MM.1S (cell line): ENCODE measurements at regions not wholly inside any gene's neighbourhood (a gene's known extent, or its start where the extent isn't known, plus 50 kb on each side); places are given as distances from the start of the nearest gene placed in this dataset.

Source experiments
- DNase-seq: peaks from one replicate; pipeline ENCODE4 v3.0.0-alpha.2; 2015
- H2AFZ ChIP-seq: fragments of 300-600 bp; sonication (generic); 2 replicates; pipeline ENCODE4 v1.6.0; 2016; ENCODE audit warnings: antibody characterized with exemption, low read length
- H3F3A ChIP-seq: fragments of 300-600 bp; sonication (generic); 2 replicates; pipeline ENCODE4 v1.6.1; 2016; ENCODE audit warnings: mild to moderate bottlenecking, antibody characterized with exemption, low read length, moderate library complexity, mixed read lengths; ENCODE audit not compliant: insufficient read depth
- H3K27ac ChIP-seq: fragments of 300-600 bp; sonication (generic); 2 replicates; pipeline ENCODE4 v1.5.1; 2016; ENCODE audit warnings: mild to moderate bottlenecking, low read length
- H3K27me3 ChIP-seq: fragments of 300-600 bp; sonication (generic); replicated peaks from 2 replicates; pipeline ENCODE4 v1.6.0; 2016; ENCODE audit warnings: low read length; ENCODE audit not compliant: insufficient read depth
- H3K36me3 ChIP-seq: fragments of 300-600 bp; sonication (generic); replicated peaks from 2 replicates; pipeline ENCODE4 v1.6.1; 2016; ENCODE audit warnings: mild to moderate bottlenecking, low read length, mixed read lengths; ENCODE audit not compliant: insufficient read depth
- H3K4me1 ChIP-seq: fragments of 300-600 bp; sonication (generic); 2 replicates; pipeline ENCODE4 v1.6.1; 2016; ENCODE audit warnings: low read length, mixed read lengths
- H3K4me2 ChIP-seq: fragments of 300-600 bp; sonication (generic); 2 replicates; pipeline ENCODE4 v1.6.0; 2016; ENCODE audit warnings: low read depth, low read length
- H3K4me3 ChIP-seq: fragments of 300-600 bp; sonication (generic); 2 replicates; pipeline ENCODE4 v1.5.1; 2016; ENCODE audit warnings: low read length, mixed read lengths
- H3K79me2 ChIP-seq: fragments of 300-600 bp; sonication (generic); 2 replicates; pipeline ENCODE4 v1.6.1; 2016; ENCODE audit warnings: mixed run types, low read length, mixed read lengths
- H3K9ac ChIP-seq: fragments of 300-600 bp; sonication (generic); 2 replicates; pipeline ENCODE4 v1.6.1; 2016; ENCODE audit warnings: low read length, mixed read lengths
- H3K9me2 ChIP-seq: fragments of 300-600 bp; sonication (generic); replicated peaks from 2 replicates; pipeline ENCODE4 v1.6.1; 2016; ENCODE audit warnings: mild to moderate bottlenecking, low read length, mixed read lengths; ENCODE audit not compliant: insufficient read depth
- H3K9me3 ChIP-seq: fragments of 300-600 bp; sonication (generic); replicated peaks from 2 replicates; pipeline ENCODE4 v1.6.1; 2016; ENCODE audit warnings: mild to moderate bottlenecking, low read length, mixed read lengths; ENCODE audit not compliant: insufficient read depth
- H4K20me1 ChIP-seq: fragments of 300-600 bp; sonication (generic); 2 replicates; pipeline ENCODE4 v1.6.1; 2016; ENCODE audit warnings: mild to moderate bottlenecking, low read length, moderate library complexity, mixed read lengths; ENCODE audit not compliant: insufficient read depth
- EZH2 ChIP-seq: fragments of 300-600 bp; sonication (generic); optimal IDR thresholded peaks from 2 replicates; pipeline ENCODE3; 2017; ENCODE audit warnings: low read depth, mild to moderate bottlenecking, antibody characterized with exemption, low read length, mixed read lengths
- EZH2phosphoT487 ChIP-seq: fragments of 300-600 bp; sonication (generic); IDR thresholded peaks from 2 replicates; pipeline ENCODE4 v1.6.1; 2018; ENCODE audit warnings: antibody characterized with exemption, low read length
- TF ChIP-seq, protein P1 (sequence below): fragments of 300-600 bp; sonication (generic); IDR thresholded peaks from 2 replicates; pipeline ENCODE4 v1.5.1; 2016; ENCODE audit warnings: antibody characterized with exemption, low read length, mixed read lengths

GRCh38 chr11:121368364-121369240 is 76.0 kb downstream of the SC5D start:
- Histone ChIP-seq H3K27me3 (no peaks in the 10 kb centered on the region), H3K9me2 (no peaks in the 10 kb centered on the region), H3K4me2 (no peak overlapping the region), H3K4me3 (no peak overlapping the region), H3F3A (no peaks in the 10 kb centered on the region), H2AFZ (no peak overlapping the region), H4K20me1 (no peaks in the 10 kb centered on the region), H3K36me3 (no peaks in the 10 kb centered on the region), H3K4me1 (0 out of 2 replicates have a peak, but pooled peaks cover 5% of the 10 kb centered on the region), H3K27ac (no peak overlapping the region), H3K9me3 (no peaks in the 10 kb centered on the region), H3K79me2 (no peaks in the 10 kb centered on the region), H3K9ac (no peak overlapping the region)
- TF ChIP-seq EZH2phosphoT487 (no peak), EZH2 (no peak)
- TF ChIP-seq, protein P1, sequence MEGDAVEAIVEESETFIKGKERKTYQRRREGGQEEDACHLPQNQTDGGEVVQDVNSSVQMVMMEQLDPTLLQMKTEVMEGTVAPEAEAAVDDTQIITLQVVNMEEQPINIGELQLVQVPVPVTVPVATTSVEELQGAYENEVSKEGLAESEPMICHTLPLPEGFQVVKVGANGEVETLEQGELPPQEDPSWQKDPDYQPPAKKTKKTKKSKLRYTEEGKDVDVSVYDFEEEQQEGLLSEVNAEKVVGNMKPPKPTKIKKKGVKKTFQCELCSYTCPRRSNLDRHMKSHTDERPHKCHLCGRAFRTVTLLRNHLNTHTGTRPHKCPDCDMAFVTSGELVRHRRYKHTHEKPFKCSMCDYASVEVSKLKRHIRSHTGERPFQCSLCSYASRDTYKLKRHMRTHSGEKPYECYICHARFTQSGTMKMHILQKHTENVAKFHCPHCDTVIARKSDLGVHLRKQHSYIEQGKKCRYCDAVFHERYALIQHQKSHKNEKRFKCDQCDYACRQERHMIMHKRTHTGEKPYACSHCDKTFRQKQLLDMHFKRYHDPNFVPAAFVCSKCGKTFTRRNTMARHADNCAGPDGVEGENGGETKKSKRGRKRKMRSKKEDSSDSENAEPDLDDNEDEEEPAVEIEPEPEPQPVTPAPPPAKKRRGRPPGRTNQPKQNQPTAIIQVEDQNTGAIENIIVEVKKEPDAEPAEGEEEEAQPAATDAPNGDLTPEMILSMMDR, result no peak
- DNase-seq, result no peak

DNA sequence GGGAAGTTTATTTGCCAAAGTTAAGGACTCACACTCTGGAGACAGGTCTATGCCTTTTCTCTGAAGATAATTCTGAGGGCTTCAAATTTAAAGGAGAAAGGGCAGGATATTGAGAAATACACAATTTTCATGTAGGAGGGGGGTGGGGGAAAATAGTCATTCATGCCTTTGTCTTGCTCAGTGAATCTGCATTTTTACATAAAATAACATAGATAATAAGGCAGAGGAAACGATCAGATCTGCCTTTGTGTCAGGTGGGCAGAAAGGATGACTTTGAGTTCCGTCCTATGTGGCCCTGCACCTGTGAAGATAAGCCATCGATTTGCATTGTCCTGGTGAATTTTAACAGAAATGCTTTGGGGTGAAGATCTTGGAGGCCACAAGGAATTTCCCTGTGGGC is 76.8 kb downstream of the SC5D start:
- no peaks in the 10 kb centered on the region for H3K9me2 ChIP-seq
- no peak overlapping the region for H3K27ac ChIP-seq
- no peak overlapping the region for H3K9ac ChIP-seq
- TF ChIP-seq EZH2, result no peak
- TF ChIP-seq, protein P1, result no peak
- TF ChIP-seq EZH2phosphoT487, result no peak
- no peaks in the 10 kb centered on the region for H4K20me1 ChIP-seq
- H3K4me2 ChIP-seq, result no peak overlapping the region
- H3K4me3 ChIP-seq, result no peak overlapping the region
- no peaks in the 10 kb centered on the region for H3K27me3 ChIP-seq
- DNase-seq, result no peak
- H3K4me1 ChIP-seq, result 0 out of 2 replicates have a peak, but pooled peaks cover 5% of the 10 kb centered on the region
- H3K36me3 ChIP-seq, result no peaks in the 10 kb centered on the region
- H3F3A ChIP-seq, result no peaks in the 10 kb centered on the region
- H3K9me3 ChIP-seq, result no peaks in the 10 kb centered on the region
- no peak overlapping the region for H2AFZ ChIP-seq
- H3K79me2 ChIP-seq, result no peaks in the 10 kb centered on the region

DNA sequence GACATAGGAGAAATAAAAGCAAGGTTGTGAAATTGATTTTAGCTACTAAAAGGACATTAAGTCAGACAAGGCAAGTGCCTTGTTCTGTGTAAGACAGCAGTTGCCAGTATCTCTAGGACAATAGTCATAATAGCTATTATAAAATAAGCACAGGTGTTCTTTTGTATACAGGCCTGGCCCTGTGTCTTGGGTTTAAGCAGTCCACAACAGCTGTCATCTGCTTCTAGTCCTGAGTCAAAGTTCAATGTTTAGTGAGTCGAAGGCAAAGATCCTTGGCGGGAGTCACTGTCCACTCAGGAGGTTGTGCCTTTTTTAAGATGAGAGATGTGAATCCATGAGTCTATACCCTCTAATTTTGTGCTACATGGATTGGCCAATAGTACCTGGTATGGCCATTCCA is 79.5 kb downstream of the SC5D start:
- Histone ChIP-seq H3K27ac (no peak overlapping the region), H3K4me1 (0 out of 2 replicates have a peak, but pooled peaks cover 3% of the 10 kb centered on the region), H3K9ac (no peak overlapping the region), H3K4me3 (no peak overlapping the region), H3K4me2 (no peak overlapping the region), H3K9me3 (no peaks in the 10 kb centered on the region), H2AFZ (no peak overlapping the region), H4K20me1 (no peaks in the 10 kb centered on the region), H3K36me3 (no peaks in the 10 kb centered on the region), H3F3A (no peaks in the 10 kb centered on the region), H3K27me3 (no peaks in the 10 kb centered on the region), H3K9me2 (no peaks in the 10 kb centered on the region), H3K79me2 (no peaks in the 10 kb centered on the region)
- TF ChIP-seq EZH2 (no peak), EZH2phosphoT487 (no peak)
- TF ChIP-seq, protein P1, result no peak
- DNase-seq, result no peak
